ENCODE measurements at regions not wholly inside any gene's neighbourhood (a gene's known extent, or its start where the extent isn't known, plus 50 kb on each side); places are given as distances from the start of the nearest gene placed in this dataset.

- Histone ChIP-seq H3K36me3 (no peaks in the 10 kb centered on the region), H3K27ac (no peak overlapping the region), H3K4me3 (no peak overlapping the region), H3K4me1 (ENCODE audit: control insufficient read depth in 1 of 2, low read depth in 2 of 2) (peaks cover 0 to 7% of the 10 kb centered on the region in 2 donors), H3K27me3 (replicated peaks; ENCODE audit: insufficient read depth) (no peaks in the 10 kb centered on the region), H3K9me3 (no peaks in the 10 kb centered on the region)
- TF ChIP-seq CTCF (IDR thresholded peaks at IDR 0.05), result no peak
- ATAC-seq (ENCODE audit: insufficient number of reproducible peaks, low FRiP score, low read depth), result no peak
- DNase-seq (ENCODE audit: low spot score), result no peak
Observed at GRCh38 chr13:73860501-73860900, 273.7 kb downstream of the KLF12 start.

GRCh38 chr13:73859841-73860240 lies 274.4 kb downstream of the KLF12 start:
- Histone ChIP-seq H3K4me3 (no peak overlapping the region), H3K9me3 (no peaks in the 10 kb centered on the region), H3K36me3 (no peaks in the 10 kb centered on the region), H3K27ac (no peak overlapping the region), H3K27me3 (replicated peaks; ENCODE audit: insufficient read depth) (no peaks in the 10 kb centered on the region), H3K4me1 (ENCODE audit: control insufficient read depth in 1 of 2, low read depth in 2 of 2) (peaks cover 0 to 1% of the 10 kb centered on the region in 2 donors)
- ATAC-seq (ENCODE audit: insufficient number of reproducible peaks, low FRiP score, low read depth) (no peak), DNase-seq (ENCODE audit: low spot score) (no peak)
- TF ChIP-seq CTCF (IDR thresholded peaks at IDR 0.05), result no peak

DNA sequence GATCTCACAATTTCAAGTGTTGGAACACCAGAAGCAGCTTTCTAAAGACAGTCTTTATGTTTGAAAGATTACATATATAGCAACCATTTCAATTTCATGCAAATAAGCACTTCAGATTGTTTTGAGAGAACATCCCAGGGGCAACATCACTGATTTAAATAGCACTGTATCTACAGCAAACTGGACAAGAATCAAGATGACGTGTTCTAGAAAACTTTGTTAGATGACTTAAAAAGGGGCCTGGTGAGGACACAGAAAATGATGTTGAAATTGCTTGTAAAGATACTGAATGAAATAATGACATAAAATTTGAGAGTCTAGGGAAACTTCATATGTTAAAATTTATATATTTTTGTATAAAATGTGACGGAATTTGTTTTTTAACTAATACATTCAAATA lies 277.1 kb downstream of the KLF12 start:
- ATAC-seq (ENCODE audit: insufficient number of reproducible peaks, low FRiP score, low read depth), result no peak
- Histone ChIP-seq H3K9me3 (no peaks in the 10 kb centered on the region), H3K27ac (no peak overlapping the region), H3K27me3 (replicated peaks; ENCODE audit: insufficient read depth) (no peaks in the 10 kb centered on the region), H3K36me3 (no peaks in the 10 kb centered on the region), H3K4me1 (ENCODE audit: control insufficient read depth in 1 of 2, low read depth in 2 of 2) (no peaks in the 10 kb centered on the region), H3K4me3 (no peak overlapping the region)
- no peak for TF ChIP-seq CTCF (IDR thresholded peaks at IDR 0.05)
- DNase-seq (ENCODE audit: low spot score), result no peak

DNA sequence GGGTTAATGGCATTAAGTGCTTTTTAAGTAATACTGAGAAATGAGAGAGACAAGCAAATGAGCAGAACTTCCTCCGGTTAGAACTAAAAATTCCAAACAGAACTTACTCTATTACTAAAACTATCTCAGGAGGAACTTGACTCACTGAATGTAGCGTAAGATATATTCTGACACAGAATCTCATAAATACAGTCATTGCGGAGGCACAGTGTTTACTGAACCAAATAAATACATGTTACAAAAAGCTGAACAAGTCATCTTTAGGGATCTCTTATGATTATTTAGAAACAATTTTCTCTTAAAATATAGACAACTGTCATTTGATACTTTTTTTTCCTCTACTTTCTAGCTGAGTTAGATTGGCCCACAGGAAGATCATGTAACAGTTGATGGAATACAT lies 283.1 kb downstream of the KLF12 start:
- no peaks in the 10 kb centered on the region for H3K36me3 ChIP-seq
- no peaks in the 10 kb centered on the region for H3K4me1 ChIP-seq (ENCODE audit: control insufficient read depth in 1 of 2, low read depth in 2 of 2)
- H3K4me3 ChIP-seq, result no peak overlapping the region
- H3K27me3 ChIP-seq (replicated peaks; ENCODE audit: insufficient read depth), result no peaks in the 10 kb centered on the region
- H3K27ac ChIP-seq, result no peak overlapping the region
- TF ChIP-seq CTCF (IDR thresholded peaks at IDR 0.05), result no peak
- no peak for ATAC-seq (ENCODE audit: insufficient number of reproducible peaks, low FRiP score, low read depth)
- DNase-seq (ENCODE audit: low spot score), result no peak
- no peaks in the 10 kb centered on the region for H3K9me3 ChIP-seq

- Histone ChIP-seq H3K4me3 (no peak overlapping the region), H3K27ac (no peak overlapping the region), H3K9me3 (no peaks in the 10 kb centered on the region), H3K27me3 (replicated peaks; ENCODE audit: insufficient read depth) (no peaks in the 10 kb centered on the region), H3K36me3 (no peaks in the 10 kb centered on the region), H3K4me1 (ENCODE audit: control insufficient read depth in 1 of 2, low read depth in 2 of 2) (peaks cover 0 to 1% of the 10 kb centered on the region in 2 donors)
- ATAC-seq (ENCODE audit: insufficient number of reproducible peaks, low FRiP score, low read depth) (no peak), DNase-seq (ENCODE audit: low spot score) (no peak)
- no peak for TF ChIP-seq CTCF (IDR thresholded peaks at IDR 0.05)
Observed at GRCh38 chr13:73850104-73850873, 283.9 kb downstream of the KLF12 start.
